ENCODE measurements at regions not wholly inside any gene's neighbourhood (a gene's known extent, or its start where the extent isn't known, plus 50 kb on each side); places are given as distances from the start of the nearest gene placed in this dataset.
A peak's percentile ranks its signal among the peaks of the same experiment; 100 is the strongest.

DNA sequence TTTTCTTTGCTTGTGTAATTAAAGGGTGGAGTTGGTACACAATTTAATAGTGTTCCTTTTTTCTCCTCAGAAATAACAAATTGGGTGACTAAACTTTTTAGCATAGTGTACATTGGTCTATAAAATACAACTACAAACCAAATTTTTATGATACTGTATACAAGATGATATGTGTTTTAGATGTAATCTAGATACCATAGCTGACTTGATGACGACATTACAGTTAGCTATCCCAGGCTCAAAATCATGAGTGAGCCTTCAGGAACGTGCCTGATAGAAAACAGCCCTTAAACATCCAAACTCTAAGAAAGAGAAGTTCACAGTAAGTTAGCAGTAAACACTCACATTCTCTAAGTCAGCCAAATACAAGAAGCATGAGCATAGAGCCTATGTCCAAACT, 99.0 kb upstream of the SSTR1 start:
- Mint-ChIP-seq H3K4me3 (no peak overlapping the region), H3K36me3 (no peaks in the 10 kb centered on the region), H3K9me3 (peaks cover 0 to 5% (median 4%) of the 10 kb centered on the region in 3 donors), H3K27ac (no peak overlapping the region), H3K4me1 (no peaks in the 10 kb centered on the region), H3K27me3 (no peaks in the 10 kb centered on the region)

DNA sequence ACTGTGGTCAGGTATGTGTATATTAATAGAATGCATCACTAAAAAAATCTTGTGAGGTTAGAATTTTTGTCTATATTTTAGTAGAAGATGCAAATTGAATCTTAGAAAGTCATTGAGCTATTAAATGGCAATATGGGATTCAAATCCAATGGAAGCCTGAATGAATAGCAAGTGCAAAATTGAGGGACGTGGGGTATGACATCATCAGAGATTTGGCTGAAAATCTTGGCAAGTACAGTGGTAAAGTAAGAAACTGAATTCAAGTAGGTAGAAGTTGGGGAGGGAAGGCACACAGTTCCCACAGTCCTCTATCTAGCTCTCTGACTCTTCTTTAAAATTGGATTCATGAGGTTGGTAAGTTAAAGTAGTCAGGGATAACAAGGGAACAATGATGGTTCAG, 97.4 kb upstream of the SSTR1 start:
- H3K4me1 Mint-ChIP-seq = no peaks in the 10 kb centered on the region
- no peak overlapping the region for H3K4me3 Mint-ChIP-seq
- no peak overlapping the region for H3K27ac Mint-ChIP-seq

DNA sequence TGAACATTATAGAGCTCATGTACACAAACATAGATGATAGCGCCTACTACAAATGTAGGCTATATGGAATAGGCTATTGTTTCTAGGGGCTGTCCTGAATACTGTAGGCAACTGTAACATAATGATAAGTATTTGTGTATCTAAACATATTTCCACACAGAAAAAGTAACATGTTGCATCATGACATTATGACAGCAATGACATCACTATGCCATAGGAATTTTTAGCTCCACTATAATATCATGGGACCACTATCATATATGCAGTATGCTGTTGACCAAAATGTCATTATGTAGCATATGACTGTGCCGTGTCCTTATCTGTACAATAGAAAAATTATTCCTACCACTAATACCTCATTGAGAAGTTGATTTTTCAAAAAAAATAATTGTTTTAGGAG, 96.7 kb upstream of the SSTR1 start:
- H3K9me3 Mint-ChIP-seq = peaks cover 3 to 6% (median 6%) of the 10 kb centered on the region in 3 donors
- no peaks in the 10 kb centered on the region for H3K27me3 Mint-ChIP-seq
- H3K4me3 Mint-ChIP-seq = no peak overlapping the region
- no peak overlapping the region for H3K27ac Mint-ChIP-seq
- no peaks in the 10 kb centered on the region for H3K4me1 Mint-ChIP-seq
- no peaks in the 10 kb centered on the region for H3K36me3 Mint-ChIP-seq

More for the DNA sequence above, 97.4 kb upstream of the SSTR1 start:
- Mint-ChIP-seq H3K36me3 (no peaks in the 10 kb centered on the region), H3K27me3 (no peaks in the 10 kb centered on the region), H3K9me3 (peaks cover 3 to 6% (median 6%) of the 10 kb centered on the region in 3 donors)

DNA sequence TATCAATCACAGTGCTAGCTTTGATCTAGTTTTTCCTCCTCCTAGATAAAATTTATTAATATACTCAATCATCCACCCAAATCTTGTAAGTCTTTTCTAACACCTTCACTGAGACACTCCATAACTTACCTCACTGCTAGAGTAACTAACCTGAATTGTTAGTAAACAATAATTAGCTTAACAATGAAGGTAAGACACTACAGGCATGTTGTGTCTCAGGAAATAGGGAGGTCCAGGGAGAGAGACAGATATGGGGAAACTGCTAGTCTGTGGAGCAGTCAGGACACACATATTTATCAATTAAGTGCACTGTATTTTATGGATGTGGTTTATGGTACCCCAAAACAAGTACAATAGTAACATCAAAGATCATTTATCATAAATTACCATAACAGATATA, 94.2 kb upstream of the SSTR1 start:
- H3K9me3 Mint-ChIP-seq = peaks cover 3 to 10% (median 5%) of the 10 kb centered on the region in 3 donors
- no peaks in the 10 kb centered on the region for H3K4me1 Mint-ChIP-seq
- no peaks in the 10 kb centered on the region for H3K27me3 Mint-ChIP-seq
- H3K27ac Mint-ChIP-seq = no peak overlapping the region
- no peaks in the 10 kb centered on the region for H3K36me3 Mint-ChIP-seq
- no peak overlapping the region for H3K4me3 Mint-ChIP-seq

DNA sequence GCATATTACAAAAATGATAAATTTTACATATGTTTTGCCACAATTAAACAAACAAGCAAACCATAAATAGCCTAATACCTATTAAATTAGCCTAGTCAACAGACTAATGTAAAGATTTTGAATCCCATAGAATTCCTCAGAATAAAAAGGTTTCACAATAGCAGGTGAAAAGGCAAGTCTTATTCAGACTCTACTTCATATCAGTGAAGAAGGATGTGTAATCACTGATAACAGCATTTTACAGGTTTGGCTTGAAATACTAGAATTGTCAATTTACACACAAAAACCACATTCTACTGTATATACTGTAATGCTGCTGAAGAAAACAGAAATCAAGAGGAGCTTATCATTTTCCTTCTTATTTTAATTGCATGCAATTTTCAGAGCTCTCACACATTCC, 90.8 kb upstream of the SSTR1 start:
- H3K4me3 Mint-ChIP-seq = no peak overlapping the region
- peaks cover 0 to 1% (median 0%) of the 10 kb centered on the region in 3 donors for H3K4me1 Mint-ChIP-seq
- peaks cover 2 to 10% (median 3%) of the 10 kb centered on the region in 3 donors for H3K9me3 Mint-ChIP-seq
- no peaks in the 10 kb centered on the region for H3K27me3 Mint-ChIP-seq
- no peak overlapping the region for H3K27ac Mint-ChIP-seq
- H3K36me3 Mint-ChIP-seq = no peaks in the 10 kb centered on the region

DNA sequence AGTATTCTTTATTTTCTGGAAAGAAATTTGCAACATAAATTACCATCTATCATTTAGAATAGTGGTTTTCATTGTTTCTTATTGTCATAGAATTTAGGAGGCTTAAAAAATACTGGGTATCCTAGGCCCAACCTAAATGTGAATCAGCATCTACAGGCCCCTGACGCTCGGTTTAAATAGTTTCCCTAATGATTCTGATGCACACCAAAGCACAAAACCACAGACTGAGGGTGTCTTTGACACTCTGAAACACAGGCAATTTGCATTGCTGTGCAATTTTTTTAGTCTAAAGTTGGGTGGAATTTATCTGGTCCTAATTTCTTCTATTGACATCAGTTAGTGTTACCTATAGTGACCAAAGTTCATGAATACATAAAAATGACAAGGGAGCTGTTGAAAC, 87.6 kb upstream of the SSTR1 start:
- no peaks in the 10 kb centered on the region for H3K27me3 Mint-ChIP-seq
- peaks cover 0 to 1% (median 0%) of the 10 kb centered on the region in 3 donors for H3K4me1 Mint-ChIP-seq
- H3K4me3 Mint-ChIP-seq = no peak overlapping the region
- peaks cover 0 to 8% (median 2%) of the 10 kb centered on the region in 3 donors for H3K9me3 Mint-ChIP-seq
- no peaks in the 10 kb centered on the region for H3K36me3 Mint-ChIP-seq
- H3K27ac Mint-ChIP-seq = no peak overlapping the region

DNA sequence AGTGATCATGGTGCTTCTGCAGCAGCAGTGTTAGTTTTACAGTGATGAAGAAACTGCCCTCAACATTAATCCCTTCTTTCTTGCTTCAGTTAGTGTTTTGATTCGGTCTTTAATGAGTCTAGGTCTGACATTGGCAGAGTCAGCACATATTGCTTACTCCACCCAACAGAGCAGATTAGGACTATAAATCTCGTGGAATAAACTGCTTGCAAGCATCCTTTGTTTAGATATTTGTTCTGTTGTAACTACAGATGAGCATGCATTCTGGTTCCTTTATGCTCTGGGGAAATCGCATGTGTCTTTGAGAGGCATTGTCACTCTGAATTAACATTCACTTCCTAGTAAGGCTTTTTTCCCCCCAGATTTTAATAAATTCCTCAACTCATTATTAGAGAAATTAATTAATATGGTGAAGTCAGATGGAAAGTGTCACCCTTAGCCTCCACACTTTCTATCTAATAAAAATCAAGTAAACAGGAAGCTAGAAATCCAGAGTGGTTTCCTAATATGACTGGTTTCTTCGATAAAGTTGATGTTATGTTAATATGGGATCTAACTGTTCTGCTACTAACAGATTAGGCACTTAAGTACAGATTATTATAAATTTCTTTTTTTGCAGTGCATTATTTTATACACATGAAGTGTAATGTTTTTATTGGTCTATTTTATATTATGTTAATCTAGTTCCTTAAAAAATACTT, 86.2 kb upstream of the SSTR1 start:
- peaks cover 0 to 1% (median 0%) of the 10 kb centered on the region in 3 donors for H3K4me1 Mint-ChIP-seq

DNA sequence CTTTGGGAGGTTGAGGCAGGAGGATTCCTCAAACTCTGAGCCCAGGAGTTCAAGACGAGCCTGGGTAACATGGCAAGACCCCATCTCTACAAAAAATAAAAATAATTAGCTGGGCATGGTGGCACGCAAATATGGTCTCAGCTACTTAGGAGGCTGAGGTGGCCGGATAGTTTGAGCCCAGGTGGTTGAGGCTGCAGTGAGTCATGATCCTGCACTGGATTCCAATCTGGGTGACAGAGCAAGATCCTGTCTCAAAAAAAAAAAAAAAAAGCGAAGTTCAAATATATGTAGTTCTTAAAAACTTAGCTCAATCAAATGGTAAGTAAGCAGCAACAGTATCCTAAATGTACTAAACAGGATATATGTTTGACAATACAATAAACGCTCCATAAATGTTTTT, 85.5 kb upstream of the SSTR1 start:
- Mint-ChIP-seq H3K4me1 (peaks cover 0 to 1% (median 0%) of the 10 kb centered on the region in 3 donors), H3K36me3 (no peaks in the 10 kb centered on the region), H3K9me3 (peaks cover 0 to 8% (median under 1%) of the 10 kb centered on the region in 3 donors), H3K27me3 (no peaks in the 10 kb centered on the region), H3K4me3 (no peak overlapping the region), H3K27ac (no peak overlapping the region)

More for the DNA sequence above, 86.2 kb upstream of the SSTR1 start:
- Mint-ChIP-seq H3K27ac (no peak overlapping the region), H3K36me3 (no peaks in the 10 kb centered on the region), H3K4me3 (no peak overlapping the region), H3K9me3 (peaks cover 0 to 8% (median 2%) of the 10 kb centered on the region in 3 donors), H3K27me3 (no peaks in the 10 kb centered on the region)

DNA sequence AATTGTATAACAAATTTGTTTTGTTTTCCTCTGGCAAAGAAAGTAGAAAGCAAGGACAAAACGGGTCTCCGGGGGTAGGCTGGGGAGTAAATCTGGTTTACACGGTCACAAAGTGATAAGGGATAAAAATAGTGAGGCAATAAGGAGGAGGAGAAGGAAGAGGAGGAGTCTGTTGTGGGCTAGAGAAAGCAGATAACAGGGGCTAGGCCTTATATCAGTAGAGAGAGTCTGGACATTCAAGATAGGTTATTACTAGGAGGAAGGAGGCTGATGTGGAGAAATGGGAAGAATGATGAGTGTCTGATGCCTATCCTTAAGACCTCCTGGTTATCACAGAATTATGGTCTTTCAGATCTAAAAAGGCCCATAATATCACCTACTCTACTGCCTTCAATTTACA, 83.2 kb upstream of the SSTR1 start:
- Mint-ChIP-seq H3K36me3 (no peaks in the 10 kb centered on the region), H3K9me3 (peaks cover 0 to 5% (median 0%) of the 10 kb centered on the region in 3 donors), H3K4me3 (peak overlapping the region in 1 of 4 donors; percentile 10), H3K27ac (no peak overlapping the region), H3K4me1 (peaks cover 0 to 1% (median 0%) of the 10 kb centered on the region in 3 donors), H3K27me3 (no peaks in the 10 kb centered on the region)

DNA sequence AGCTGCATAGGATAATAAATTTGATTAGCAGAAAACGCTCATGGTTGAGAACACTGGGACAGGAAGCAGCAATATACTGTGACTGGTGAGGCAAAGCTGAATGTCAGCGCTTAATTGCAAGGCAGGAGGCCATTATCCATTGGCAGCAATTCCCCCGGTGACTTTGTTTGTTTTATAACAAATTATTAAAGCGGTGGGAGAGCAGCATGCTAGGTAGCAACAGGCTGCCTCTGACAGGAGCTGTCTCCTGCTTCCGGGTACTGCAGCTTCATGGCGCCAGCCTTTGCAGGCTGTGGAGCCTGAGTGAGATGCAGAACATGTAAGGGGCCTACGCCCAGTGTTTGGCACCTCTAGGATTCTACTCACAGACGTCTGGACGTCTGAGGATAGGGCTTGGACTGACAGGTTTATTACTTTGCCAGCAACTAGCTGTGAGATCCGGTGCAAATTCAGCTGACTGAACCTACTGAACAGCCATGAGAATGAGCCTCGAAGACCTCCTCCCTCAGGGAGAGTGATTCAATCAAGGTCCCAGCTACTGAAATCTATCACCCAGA, 82.1 kb upstream of the SSTR1 start:
- Mint-ChIP-seq H3K4me1 (peaks cover 0 to 1% (median 1%) of the 10 kb centered on the region in 3 donors), H3K4me3 (no peak overlapping the region), H3K27ac (no peak overlapping the region), H3K36me3 (no peaks in the 10 kb centered on the region), H3K9me3 (peaks cover 0 to 5% (median 0%) of the 10 kb centered on the region in 3 donors), H3K27me3 (no peaks in the 10 kb centered on the region)

DNA sequence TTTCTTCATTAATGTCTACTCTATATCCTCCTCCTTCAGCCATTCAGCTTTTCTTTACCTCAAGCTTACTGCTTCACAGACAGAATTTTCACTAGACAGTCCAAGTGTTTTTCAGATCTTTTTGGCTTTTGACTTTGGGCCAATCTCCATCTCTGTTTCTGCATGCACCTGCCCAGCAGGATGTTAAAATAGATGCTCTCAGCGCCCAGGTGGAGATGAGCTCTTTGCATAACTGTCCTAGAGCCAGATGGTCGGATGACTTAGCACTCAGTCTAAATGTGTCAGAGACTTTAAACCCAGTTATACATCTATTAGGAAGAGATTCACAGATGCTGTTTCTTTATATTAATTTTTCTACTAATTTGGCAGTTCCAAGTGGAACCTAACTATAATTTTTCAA, 80.3 kb upstream of the SSTR1 start:
- H3K9me3 Mint-ChIP-seq = peaks cover 0 to 12% (median 3%) of the 10 kb centered on the region in 3 donors
- no peak overlapping the region for H3K4me3 Mint-ChIP-seq
- peaks cover 0 to 1% (median 0%) of the 10 kb centered on the region in 3 donors for H3K4me1 Mint-ChIP-seq
- no peaks in the 10 kb centered on the region for H3K36me3 Mint-ChIP-seq
- H3K27ac Mint-ChIP-seq = no peak overlapping the region
- H3K27me3 Mint-ChIP-seq = no peaks in the 10 kb centered on the region

DNA sequence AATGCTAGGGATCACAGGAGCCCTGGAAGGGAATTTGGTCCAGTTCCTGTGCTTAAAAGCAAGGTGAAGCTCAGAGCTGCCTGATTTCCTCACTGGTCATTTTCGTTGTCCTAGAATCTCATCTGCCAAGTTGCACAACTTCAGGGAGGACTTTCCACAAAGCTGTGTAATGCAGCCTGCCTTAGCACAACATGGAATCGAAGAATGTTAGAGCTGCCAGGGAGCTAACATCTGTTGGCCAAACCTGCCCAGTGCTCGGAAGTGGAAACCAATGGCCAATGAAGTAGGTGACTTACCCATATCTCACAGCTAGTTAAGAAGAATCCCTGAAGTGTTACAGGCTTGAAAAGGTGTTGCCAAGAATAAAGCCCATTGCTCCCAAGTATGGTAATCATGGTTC, 79.9 kb upstream of the SSTR1 start:
- no peak overlapping the region for H3K4me3 Mint-ChIP-seq
- H3K27ac Mint-ChIP-seq = no peak overlapping the region
- H3K36me3 Mint-ChIP-seq = no peaks in the 10 kb centered on the region
- no peaks in the 10 kb centered on the region for H3K27me3 Mint-ChIP-seq
- H3K4me1 Mint-ChIP-seq = peaks cover 0 to 1% (median 0%) of the 10 kb centered on the region in 3 donors
- H3K9me3 Mint-ChIP-seq = peaks cover 0 to 12% (median 3%) of the 10 kb centered on the region in 3 donors

DNA sequence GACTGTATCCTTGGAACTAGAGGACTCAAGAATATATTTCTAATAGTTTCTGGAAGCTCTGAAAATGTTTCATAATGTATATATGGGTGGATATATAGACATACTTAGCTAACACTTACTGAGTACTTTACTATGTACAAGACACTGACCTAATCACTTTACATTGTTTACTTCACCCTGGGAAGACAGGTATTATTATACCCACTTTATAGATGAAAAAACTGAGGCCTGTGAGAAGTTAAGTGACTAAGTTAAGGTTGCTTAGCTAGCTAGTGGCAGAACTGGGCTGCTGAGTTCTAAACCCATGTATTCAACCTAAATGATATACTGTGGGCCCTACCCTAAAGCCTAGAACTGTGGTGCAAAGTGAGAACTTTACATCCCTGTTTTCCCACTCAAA, 79.1 kb upstream of the SSTR1 start:
- H3K36me3 Mint-ChIP-seq = no peaks in the 10 kb centered on the region
- H3K9me3 Mint-ChIP-seq = peaks cover 0 to 12% (median 3%) of the 10 kb centered on the region in 3 donors
- H3K27me3 Mint-ChIP-seq = no peaks in the 10 kb centered on the region
- H3K4me1 Mint-ChIP-seq = peaks cover 0 to 1% (median 0%) of the 10 kb centered on the region in 3 donors
- H3K4me3 Mint-ChIP-seq = no peak overlapping the region
- H3K27ac Mint-ChIP-seq = no peak overlapping the region

DNA sequence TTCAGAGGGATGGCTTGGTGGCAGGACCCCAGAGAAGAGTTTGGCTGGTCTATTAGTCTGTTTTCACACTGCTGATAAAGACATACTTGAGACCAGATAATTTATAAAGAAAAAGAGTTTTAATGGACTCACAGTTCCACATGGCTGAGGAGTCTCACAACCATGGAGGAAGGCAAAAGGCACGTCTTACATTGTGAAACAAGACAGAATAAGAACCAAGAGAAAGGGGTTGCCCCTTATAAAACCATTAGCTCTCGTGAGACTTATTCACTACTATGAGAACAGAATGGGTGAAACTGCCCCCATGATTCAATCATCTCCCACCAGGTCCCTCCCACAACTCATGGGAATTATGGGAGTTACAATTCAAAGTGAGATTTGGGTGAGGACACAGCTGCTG, 78.5 kb upstream of the SSTR1 start:
- Mint-ChIP-seq H3K4me3 (no peak overlapping the region), H3K9me3 (peaks cover 0 to 12% (median 3%) of the 10 kb centered on the region in 3 donors), H3K27me3 (no peaks in the 10 kb centered on the region), H3K4me1 (peaks cover 0 to 1% (median 0%) of the 10 kb centered on the region in 3 donors), H3K36me3 (no peaks in the 10 kb centered on the region), H3K27ac (no peak overlapping the region)

DNA sequence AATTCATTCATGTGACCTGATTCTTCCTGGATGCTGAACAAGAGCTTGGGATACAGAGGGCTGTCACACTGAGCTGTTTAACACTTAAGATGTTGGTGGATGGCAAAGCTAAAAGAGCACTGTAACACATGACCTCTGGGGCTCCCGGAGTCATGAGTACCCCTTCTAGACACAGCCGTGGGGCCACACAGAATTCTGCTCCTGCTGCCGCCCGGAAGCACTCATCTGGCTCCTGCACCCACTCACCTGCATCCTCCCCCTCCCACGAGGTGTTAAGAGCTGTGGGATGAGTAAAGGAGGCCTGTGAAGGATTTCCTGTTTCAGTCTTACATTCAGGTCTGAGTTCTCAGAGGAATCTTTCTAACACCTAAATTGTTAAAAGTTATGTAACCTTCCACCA, 78.0 kb upstream of the SSTR1 start:
- H3K36me3 Mint-ChIP-seq = no peaks in the 10 kb centered on the region
- H3K27ac Mint-ChIP-seq = no peak overlapping the region
- peaks cover 0 to 13% (median 3%) of the 10 kb centered on the region in 3 donors for H3K9me3 Mint-ChIP-seq
- H3K27me3 Mint-ChIP-seq = no peaks in the 10 kb centered on the region
- H3K4me3 Mint-ChIP-seq = no peak overlapping the region
- H3K4me1 Mint-ChIP-seq = peaks cover 0 to 1% (median 0%) of the 10 kb centered on the region in 3 donors
